NOMO-1 treated with dmso at 0.1 percent for 144 hours (cell line): ENCODE measurements at regions not wholly inside any gene's neighbourhood (a gene's known extent, or its start where the extent isn't known, plus 50 kb on each side); places are given as distances from the start of the nearest gene placed in this dataset.
"Not testable (repeated sequence)": the region's sequence is repeated elsewhere in the genome, so short reads cannot be mapped to it uniquely, and the experiment has no call there.

ENCODE experiments used
- DNase-seq: peaks from one replicate; lab custom pipeline; 2025; ENCODE audit not compliant: unreplicated experiment; lab: John Stamatoyannopoulos, UW

- no peak for DNase-seq
Observed at GRCh38 chr7:73918926-73919693, 58.2 kb downstream of the TMEM270 start.

GRCh38 chr7:73919694-73920375 is 58.9 kb downstream of the TMEM270 start:
- DNase-seq, result no peak

GRCh38 chr7:73920406-73921134 is 59.6 kb downstream of the TMEM270 start:
- DNase-seq, result no peak

DNA sequence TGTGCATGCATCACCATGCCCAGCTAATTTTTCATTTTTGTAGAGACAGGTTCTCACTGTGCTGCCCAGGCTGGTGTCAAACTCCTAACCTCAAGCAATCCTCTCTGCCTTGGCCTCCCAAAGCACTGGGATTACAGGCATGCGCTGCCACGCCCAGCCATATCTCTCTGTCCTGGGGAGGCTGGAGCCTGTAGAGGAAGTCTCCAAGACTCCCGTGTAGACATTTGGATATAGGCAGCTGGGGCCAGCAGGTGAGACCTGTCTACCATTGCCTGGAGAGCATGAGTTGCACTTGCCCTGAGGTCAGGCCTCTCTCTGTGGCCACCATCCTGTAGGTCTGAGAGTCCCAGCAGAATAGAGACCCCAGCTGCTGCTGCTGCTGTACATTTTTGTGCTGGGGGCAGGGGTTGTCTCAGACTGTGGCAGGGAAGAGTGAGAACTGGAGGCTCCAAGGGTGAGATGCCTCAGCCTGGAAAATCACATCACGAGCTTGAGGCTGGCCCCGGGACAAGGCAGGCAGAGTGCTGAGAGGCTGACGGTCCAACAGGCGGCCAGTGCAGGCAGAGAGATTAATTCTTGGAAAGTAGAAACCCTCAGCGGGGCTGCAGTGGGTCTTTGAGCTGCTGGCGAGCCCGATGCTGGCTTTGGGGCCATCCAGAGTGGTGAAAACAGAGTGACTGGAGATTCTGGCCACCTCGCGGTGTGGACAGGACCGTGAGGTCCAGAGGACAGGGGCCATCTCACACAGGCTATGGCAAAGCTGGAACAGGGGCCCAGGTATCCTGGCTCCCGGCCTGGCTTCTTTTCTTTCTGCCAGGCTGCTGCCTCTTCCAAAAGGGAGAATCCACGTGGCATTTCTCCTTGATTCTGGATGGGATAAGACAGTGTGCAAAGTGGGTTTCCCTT is 60.9 kb downstream of the TMEM270 start:
- DNase-seq, result no peak

DNA sequence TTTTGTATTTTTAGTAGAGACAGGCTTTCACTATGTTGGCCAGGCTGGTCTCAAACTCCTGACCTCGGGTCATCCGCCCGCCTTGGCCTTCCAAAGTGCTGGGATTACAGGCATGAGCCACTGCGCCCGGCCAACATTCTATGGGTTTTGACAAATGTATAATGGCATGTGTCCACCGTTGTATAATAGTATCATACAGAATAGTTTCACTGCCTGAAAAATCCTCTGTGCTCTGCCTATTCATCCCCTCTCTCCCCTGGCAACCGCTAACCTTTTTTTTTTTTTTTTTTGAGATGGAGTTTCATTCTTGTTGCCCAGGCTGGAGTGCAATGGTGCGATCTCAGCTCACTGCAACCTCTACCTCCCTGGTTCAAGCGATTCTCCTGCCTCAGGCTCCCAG is 67.7 kb downstream of the TMEM270 start:
- DNase-seq, result not testable (repeated sequence)

GRCh38 chr7:73931502-73931901 is 70.5 kb downstream of the TMEM270 start:
- DNase-seq, result no peak

- DNase-seq, result no peak
Observed at GRCh38 chr7:73932364-73932763, 71.4 kb downstream of the TMEM270 start.

DNA sequence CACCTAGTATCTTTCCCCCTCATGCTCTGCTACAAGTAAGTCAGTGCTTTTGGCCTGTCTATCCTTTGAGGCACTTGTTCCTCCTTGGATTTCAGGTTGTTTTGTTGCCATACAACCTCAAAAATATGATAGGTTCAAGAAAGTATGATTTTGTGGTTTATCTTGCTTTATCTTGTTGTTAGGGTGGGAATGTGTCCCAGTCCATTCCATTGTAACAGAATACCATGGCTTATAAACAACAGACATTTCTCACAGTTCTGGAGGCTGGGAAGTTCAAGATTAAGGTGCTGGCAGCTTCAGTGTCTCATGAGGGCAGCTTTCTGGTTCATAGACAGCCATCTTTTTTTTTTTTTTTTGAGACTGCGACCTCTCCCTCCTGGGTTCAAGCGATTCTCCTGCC is 72.1 kb downstream of the TMEM270 start:
- DNase-seq, result no peak

- DNase-seq, result no peak
Observed at GRCh38 chr7:73936967-73937366, 76.0 kb downstream of the TMEM270 start.

DNA sequence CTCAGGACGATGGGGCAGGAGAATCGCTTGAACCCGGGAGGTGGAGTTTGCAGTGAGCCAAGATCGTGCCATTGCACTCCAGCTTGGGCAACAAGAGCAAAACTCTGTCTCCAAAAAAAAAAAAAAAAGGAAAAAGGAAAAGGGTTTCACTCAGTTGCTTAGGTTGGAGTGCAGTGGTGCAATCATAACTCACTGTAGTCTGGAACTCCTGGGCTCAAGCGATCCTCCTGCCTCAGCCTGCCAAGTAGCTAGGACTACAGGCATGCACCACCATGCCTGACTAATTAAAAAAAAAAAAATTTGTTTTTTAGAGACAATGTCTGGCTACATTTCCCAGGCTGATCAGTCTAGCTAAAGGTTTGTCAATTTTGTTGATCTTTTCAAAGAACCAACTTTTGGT is 76.7 kb downstream of the TMEM270 start:
- not testable (repeated sequence) for DNase-seq

- no peak for DNase-seq
Observed at GRCh38 chr7:73939528-73939927, 78.6 kb downstream of the TMEM270 start.

DNA sequence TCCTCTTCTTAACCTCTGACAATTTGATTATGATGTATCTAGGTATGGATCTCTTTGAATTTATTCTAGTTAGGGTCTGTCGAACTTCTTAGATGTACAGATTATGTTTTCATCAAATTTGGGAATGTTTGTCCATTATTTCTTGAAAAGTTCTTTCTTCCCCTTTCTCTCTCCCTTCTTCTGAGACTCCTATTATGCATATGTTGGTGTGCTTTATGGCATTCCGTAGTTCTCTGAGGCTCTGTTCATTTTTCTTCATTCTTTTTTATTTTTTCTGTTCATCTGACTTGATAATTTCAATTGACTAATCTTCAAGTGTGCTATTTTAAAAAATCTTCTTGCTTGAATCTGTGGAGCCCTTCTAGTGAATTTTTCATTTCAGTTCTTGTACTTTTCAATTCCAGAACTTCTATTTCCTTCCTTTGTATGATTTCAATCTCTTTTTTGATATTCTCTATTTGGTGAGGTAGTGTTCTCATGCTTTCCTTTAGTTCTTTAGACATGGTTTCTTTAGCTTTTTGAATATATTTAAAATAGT is 79.8 kb downstream of the TMEM270 start:
- DNase-seq, result no peak

DNA sequence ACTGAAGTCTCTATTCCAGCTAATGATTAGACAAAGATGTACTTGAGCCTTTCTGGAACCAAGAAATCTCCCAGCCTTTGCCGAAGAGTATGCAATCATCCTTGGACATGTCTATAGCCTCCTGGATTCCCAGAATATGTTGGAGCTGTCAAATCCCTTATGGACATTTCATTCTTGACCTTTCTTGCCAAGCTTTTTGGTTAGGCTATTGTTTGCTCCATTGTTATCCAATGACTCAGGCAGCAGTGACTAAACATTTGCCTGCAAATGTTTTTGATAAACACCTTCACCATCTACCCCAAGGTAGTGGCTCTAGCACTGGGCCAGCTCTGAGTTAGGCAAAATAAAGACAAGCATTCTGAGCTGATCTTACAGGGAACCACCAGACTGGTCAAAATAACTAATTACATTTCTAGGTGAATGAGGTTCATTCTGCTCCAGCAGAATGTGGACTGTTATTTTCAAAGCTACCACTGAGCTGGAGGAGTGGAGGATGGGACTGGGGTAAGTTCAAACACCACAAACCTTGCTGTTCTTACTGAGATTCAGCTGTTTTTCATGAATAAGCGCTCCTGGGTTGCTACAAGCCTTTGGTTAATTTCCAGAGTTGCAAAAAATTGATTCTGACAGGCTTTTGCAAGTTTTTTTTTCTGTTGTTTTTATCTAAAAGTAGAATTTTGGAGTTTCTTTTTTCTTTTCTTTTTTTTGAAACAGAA is 81.0 kb downstream of the TMEM270 start:
- DNase-seq, result no peak

DNA sequence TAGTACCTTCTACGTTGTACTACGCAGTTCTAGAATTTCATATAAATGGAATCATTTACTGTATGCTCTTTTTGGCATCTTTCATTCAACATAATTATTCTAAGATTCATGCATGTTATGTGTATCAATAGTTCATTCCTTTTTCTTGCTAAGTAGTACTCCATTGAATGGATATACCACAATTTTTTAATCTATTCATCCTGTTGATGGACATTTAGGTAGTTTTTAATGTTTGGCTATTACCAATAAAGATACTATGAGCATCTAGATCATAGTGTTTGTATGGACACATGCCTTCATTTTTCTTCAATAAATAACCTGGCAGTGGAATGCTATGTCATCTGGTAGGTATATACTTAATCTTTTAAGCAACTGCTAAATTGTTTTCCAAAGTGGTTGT is 83.0 kb upstream of the ELN start:
- no peak for DNase-seq

DNA sequence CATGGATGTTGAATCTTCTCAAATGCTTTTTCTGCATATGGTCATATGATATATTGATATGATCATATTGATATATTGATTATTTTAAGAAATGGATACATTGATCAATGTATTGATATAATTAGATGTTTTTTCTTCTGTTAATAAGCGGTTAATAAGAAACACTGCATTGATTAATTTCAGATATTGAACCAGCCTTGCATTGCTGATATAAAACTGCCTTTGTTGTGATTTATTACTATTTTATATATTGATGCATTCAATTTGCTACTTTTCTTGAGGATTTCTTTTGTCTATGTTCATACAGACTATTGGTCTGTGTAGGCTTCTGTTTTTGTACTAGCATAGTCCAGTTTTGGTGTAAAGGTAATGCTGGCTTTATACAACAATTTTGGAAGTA is 79.7 kb upstream of the ELN start:
- no peak for DNase-seq

- DNase-seq, result no peak
Observed at GRCh38 chr7:73952266-73952665, 75.7 kb upstream of the ELN start.

DNA sequence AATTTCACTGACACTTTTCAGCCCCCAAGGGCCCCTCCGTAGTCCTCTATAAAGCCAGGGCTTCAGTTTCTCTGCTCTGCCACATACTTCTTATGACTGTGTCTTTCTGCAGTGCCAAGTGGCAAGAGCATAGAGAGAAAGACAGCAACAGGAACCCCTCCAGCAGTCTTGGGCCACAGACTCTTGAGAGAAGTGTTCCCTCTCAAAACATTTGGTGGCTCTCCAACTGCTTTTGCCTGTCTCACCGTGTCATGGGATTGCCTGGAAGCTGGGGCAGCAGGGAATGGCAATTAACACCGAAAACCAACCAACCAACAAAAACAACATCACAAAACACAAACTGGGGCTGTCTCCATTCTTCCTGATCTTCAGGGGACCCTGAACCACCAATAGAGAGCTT is 73.8 kb upstream of the ELN start:
- DNase-seq, result no peak

GRCh38 chr7:73954861-73955260 is 73.1 kb upstream of the ELN start:
- no peak for DNase-seq

DNA sequence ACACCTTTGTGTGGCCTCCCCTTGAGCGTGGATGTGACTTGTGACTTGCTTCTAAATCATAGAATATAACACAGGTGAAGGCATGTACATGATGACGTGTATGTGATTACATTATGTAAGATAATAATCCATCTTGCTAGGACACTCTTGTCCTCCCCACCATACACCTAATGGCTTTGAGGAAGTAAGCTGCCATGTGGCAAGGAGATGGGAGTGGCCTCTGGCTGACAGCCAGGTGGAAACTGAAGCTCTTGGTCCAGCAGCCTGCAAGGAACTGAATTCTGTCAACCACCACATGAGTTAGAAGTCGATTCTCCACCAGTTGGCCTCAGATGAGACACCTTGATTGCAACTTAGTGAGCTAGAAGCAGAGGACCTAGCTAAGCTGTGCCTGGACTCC is 67.4 kb upstream of the ELN start:
- DNase-seq, result peak; percentile 67

GRCh38 chr7:73961991-73962390 is 66.0 kb upstream of the ELN start:
- DNase-seq, result not testable (repeated sequence)
